ENCODE measurements at regions not wholly inside any gene's neighbourhood (a gene's known extent, or its start where the extent isn't known, plus 50 kb on each side); places are given as distances from the start of the nearest gene placed in this dataset.

DNA sequence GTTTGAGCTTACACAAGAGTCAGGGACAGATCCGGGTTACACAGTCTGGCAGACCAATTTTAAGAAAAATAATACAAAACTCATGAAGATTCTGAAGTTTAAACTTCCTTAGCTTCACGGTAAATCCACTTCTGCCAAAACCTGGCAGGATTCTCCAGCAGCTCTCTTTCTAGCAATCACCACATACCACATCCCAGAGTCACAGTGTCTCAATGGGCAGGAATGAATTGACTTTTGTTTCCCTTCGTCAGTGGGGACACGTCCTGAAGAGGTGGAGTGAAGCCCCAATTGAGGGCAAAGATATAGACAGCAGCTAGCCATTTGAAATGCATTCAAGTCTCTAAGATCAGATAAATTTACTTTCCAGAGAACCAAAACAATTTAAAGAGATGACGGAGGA lies 117.1 kb upstream of the ARHGAP5 start (continued):
- no peak for TF ChIP-seq HMGXB4 (CRISPR knock-in tag; IDR thresholded peaks at IDR 0.05; ENCODE audit: borderline replicate concordance)
- TF ChIP-seq HES2 (IDR thresholded peaks at IDR 0.05) = no peak
- TF ChIP-seq, protein P1, sequence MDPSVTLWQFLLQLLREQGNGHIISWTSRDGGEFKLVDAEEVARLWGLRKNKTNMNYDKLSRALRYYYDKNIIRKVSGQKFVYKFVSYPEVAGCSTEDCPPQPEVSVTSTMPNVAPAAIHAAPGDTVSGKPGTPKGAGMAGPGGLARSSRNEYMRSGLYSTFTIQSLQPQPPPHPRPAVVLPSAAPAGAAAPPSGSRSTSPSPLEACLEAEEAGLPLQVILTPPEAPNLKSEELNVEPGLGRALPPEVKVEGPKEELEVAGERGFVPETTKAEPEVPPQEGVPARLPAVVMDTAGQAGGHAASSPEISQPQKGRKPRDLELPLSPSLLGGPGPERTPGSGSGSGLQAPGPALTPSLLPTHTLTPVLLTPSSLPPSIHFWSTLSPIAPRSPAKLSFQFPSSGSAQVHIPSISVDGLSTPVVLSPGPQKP (IDR thresholded peaks at IDR 0.05; ENCODE audit: low read depth, low read length) = no peak
- TF ChIP-seq, protein P2, sequence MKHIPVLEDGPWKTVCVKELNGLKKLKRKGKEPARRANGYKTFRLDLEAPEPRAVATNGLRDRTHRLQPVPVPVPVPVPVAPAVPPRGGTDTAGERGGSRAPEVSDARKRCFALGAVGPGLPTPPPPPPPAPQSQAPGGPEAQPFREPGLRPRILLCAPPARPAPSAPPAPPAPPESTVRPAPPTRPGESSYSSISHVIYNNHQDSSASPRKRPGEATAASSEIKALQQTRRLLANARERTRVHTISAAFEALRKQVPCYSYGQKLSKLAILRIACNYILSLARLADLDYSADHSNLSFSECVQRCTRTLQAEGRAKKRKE (CRISPR knock-in tag; IDR thresholded peaks at IDR 0.05; ENCODE audit: low read depth) = no peak
- TF ChIP-seq RAD21 (conservative IDR thresholded peaks at IDR 0.05 in 1 of 2, IDR thresholded peaks at IDR 0.05 in 1 of 2) = no peak
- TF ChIP-seq CHD4 (IDR thresholded peaks at IDR 0.05; ENCODE audit: borderline replicate concordance) = no peak
- TF ChIP-seq, protein P3, sequence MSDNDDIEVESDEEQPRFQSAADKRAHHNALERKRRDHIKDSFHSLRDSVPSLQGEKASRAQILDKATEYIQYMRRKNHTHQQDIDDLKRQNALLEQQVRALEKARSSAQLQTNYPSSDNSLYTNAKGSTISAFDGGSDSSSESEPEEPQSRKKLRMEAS (IDR thresholded peaks at IDR 0.05) = no peak
- no peak for TF ChIP-seq RCOR1 (IDR thresholded peaks at IDR 0.05; ENCODE audit: low read depth, low read length)

DNA sequence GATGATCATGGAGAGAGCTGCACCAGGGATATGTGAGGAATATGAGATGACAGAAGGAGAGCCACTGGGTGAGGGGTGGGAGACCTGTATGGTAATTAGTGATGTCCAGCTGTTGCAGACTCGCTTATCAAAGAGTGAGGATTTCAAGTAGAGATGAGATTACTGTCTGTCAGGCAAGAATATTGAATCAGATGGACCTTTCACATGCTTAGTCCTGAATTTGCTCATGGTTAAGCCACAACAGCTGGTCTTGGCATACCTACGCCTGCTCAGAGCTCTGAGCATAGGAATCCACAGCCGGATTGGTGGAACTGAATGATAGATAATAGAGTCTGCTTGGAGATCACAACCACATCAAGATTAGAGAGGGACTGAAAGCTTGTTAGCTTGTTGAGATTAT lies 115.2 kb upstream of the ARHGAP5 start:
- ChIA-PET POLR2A (no interaction called here), CTCF (interaction anchor here (1.1 kb wide), 1 partner anchor 28 kb away, joined by 3 read pairs; no protein-coding TSS in a partner anchor)
- DNase-seq (ENCODE audit: low read depth in 1 of 2, low spot score in 1 of 2) (no peak), FAIRE-seq (no peak), ATAC-seq (no peak)
- 89% methylated on average over 3 of the region's 3 CpGs for WGBS (ENCODE audit: missing lambda C conversion rate)
- TF ChIP-seq TP53 (CRISPR knock-in tag; IDR thresholded peaks at IDR 0.05) = no peak
- no peak for TF ChIP-seq RAD21 (conservative IDR thresholded peaks at IDR 0.05 in 1 of 2, IDR thresholded peaks at IDR 0.05 in 1 of 2)
- TF ChIP-seq FOXS1 (CRISPR knock-in tag; IDR thresholded peaks at IDR 0.05) = no peak
- TF ChIP-seq POLR2A (IDR thresholded peaks at IDR 0.05; ENCODE audit: low read length) = no peak
- no peak for TF ChIP-seq CBX2 (IDR thresholded peaks at IDR 0.05; ENCODE audit: borderline replicate concordance, low read depth)
- TF ChIP-seq, protein P3 (IDR thresholded peaks at IDR 0.05) = no peak
- TF ChIP-seq CHD2 (IDR thresholded peaks at IDR 0.05; ENCODE audit: low read length, partially characterized antibody) = no peak
- no peak for TF ChIP-seq MAFK (IDR thresholded peaks at IDR 0.05; ENCODE audit: partially characterized antibody)
- TF ChIP-seq ESRRA (IDR thresholded peaks at IDR 0.05; ENCODE audit: borderline replicate concordance, low read length) = no peak
- H3K4me3 ChIP-seq = no peak overlapping the region
- H3K9me3 ChIP-seq = peaks cover 17% of the 10 kb centered on the region; the same call in 2 of the 3 replicates
- no peak overlapping the region for H3K4me2 ChIP-seq
- H3K4me1 ChIP-seq = peaks cover 22% of the 10 kb centered on the region
- no peak overlapping the region for H3K27ac ChIP-seq

GRCh38 chr14:31962920-31963319 lies 114.2 kb upstream of the ARHGAP5 start:
- FAIRE-seq (no peak), DNase-seq (ENCODE audit: low read depth in 1 of 2, low spot score in 1 of 2) (no peak)
- 94% methylated on average over 4 of the region's 4 CpGs for WGBS (ENCODE audit: missing lambda C conversion rate)
- TF ChIP-seq, protein P1 (IDR thresholded peaks at IDR 0.05; ENCODE audit: low read depth, low read length) = no peak
- TF ChIP-seq CTCF (IDR thresholded peaks at IDR 0.05) = no peak
- no peak for TF ChIP-seq KDM1A (IDR thresholded peaks at IDR 0.05; ENCODE audit: low read depth)
- TF ChIP-seq, protein P4, sequence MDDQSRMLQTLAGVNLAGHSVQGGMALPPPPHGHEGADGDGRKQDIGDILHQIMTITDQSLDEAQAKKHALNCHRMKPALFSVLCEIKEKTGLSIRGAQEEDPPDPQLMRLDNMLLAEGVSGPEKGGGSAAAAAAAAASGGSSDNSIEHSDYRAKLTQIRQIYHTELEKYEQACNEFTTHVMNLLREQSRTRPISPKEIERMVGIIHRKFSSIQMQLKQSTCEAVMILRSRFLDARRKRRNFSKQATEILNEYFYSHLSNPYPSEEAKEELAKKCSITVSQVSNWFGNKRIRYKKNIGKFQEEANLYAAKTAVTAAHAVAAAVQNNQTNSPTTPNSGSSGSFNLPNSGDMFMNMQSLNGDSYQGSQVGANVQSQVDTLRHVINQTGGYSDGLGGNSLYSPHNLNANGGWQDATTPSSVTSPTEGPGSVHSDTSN (IDR thresholded peaks at IDR 0.05) = no peak
- TF ChIP-seq RAD21 (conservative IDR thresholded peaks at IDR 0.05 in 1 of 2, IDR thresholded peaks at IDR 0.05 in 1 of 2) = no peak
- TF ChIP-seq FOXS1 (CRISPR knock-in tag; IDR thresholded peaks at IDR 0.05) = no peak
- TF ChIP-seq NPAS2 (CRISPR knock-in tag; IDR thresholded peaks at IDR 0.05; ENCODE audit: borderline replicate concordance) = no peak
- TF ChIP-seq GATA3 (IDR thresholded peaks at IDR 0.05; ENCODE audit: borderline replicate concordance) = no peak
- no peak for TF ChIP-seq FOSL2 (IDR thresholded peaks at IDR 0.05)
- no peak for TF ChIP-seq FOSL2 (CRISPR knock-in tag; IDR thresholded peaks at IDR 0.05)
- no peak for TF ChIP-seq TFCP2L1 (CRISPR knock-in tag; IDR thresholded peaks at IDR 0.05)
- no peak for TF ChIP-seq HMGXB4 (CRISPR knock-in tag; IDR thresholded peaks at IDR 0.05; ENCODE audit: borderline replicate concordance)

More at GRCh38 chr14:31962920-31963319, 114.2 kb upstream of the ARHGAP5 start:
- ChIA-PET POLR2A (no interaction called here), CTCF (interaction anchor here (0.8 kb wide), 1 partner anchor 27 kb away, joined by 3 read pairs; no protein-coding TSS in a partner anchor)
- H3K4me3 ChIP-seq = no peak overlapping the region
- ATAC-seq = no peak
- H3K9me3 ChIP-seq = peaks cover 11% of the 10 kb centered on the region; the same call in 1 of the 3 replicates
- peak overlapping the region in 1 of 2 experiments; percentile 16; a peak in 1 of 6 replicates for H3K27ac ChIP-seq
- H3K4me1 ChIP-seq = peaks cover 32% of the 10 kb centered on the region
- H3K4me2 ChIP-seq = no peak overlapping the region
